CD4-positive, alpha-beta T cell treated with Interleukin-4 for 1 hour (primary cell): ENCODE measurements at regions not wholly inside any gene's neighbourhood (a gene's known extent, or its start where the extent isn't known, plus 50 kb on each side); places are given as distances from the start of the nearest gene placed in this dataset.
"Not testable (repeated sequence)": the region's sequence is repeated elsewhere in the genome, so short reads cannot be mapped to it uniquely, and the experiment has no call there.

Experiments used
- DNase-seq, 2 donors: peaks; one replicate each; pipeline ENCODE4 v3.0.0-alpha.2; 2020 to 2022

DNA sequence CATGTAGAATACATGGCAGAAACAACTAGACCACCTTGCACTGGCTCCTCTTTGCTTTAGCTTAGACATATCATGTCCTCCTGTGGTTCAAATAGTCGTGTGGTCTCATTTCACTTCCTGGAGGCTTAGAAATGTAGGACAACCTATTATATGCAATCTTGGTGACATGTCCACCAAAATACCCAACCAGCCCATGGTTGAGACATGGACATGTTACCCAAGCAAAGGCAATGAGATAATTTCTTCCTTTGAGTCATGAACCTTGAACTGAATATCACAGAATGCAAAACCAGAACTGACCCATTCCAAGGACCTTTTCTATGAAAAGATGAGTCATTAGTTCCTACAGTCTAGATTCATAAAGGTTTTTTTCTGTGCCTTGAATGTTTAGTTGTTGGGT is 309.0 kb upstream of the MDFIC2 start:
- DNase-seq = no peak

DNA sequence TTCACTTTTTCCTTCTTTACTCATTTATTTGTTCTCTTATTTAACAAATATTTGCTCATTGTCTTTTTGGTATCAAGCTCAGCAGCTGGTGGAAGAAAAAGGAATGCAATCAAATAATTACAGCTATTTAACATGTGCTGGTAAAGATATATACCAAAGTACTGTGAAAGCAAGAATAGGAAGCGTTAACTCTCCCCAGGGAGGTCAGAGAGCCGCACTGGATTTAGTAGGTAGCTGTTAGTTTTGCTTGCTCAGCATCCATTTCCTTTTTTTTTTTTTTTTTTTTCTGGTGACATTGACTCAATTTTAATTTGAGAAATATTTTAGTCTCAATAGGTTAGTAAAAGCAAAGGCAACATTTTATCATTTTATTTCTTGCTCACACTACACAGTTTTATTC is 308.5 kb upstream of the MDFIC2 start:
- no peak for DNase-seq

DNA sequence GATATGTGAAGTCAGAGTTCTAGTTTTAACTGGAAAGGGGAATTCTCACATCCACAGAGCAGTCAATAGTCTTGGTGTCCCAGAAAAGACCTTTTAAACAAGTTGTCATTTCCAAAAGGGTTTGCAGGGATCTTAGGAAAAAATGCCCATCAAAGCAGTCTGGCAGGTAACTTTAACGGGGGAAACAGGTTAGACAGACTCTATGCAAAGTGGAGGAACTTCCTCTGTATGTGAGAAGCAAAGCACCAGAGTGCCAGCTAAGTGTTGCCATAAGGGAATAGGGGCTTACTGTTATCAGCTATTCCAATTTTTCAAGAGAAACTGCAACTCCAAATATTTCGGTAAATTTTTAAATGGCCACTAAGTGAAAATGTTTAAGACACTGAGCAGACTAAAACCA is 307.9 kb upstream of the MDFIC2 start:
- DNase-seq = no peak

DNA sequence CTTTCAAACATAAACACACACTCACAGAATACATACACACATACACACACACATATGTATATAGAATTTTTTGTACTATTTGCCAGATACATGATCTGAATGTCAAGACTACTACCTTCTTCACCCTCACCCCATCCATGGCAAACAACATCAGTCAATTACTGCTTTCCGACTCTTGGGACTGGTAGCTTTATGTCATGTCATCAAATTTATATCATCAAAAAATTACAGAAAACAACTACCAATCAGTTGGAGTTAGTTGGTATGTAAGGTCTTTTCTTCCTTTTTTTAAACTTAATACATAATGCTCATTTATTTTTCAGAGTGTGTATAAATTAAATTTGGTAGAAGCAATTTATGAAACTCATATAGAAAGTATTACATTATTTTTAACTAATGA is 305.7 kb upstream of the MDFIC2 start:
- DNase-seq = no peak

DNA sequence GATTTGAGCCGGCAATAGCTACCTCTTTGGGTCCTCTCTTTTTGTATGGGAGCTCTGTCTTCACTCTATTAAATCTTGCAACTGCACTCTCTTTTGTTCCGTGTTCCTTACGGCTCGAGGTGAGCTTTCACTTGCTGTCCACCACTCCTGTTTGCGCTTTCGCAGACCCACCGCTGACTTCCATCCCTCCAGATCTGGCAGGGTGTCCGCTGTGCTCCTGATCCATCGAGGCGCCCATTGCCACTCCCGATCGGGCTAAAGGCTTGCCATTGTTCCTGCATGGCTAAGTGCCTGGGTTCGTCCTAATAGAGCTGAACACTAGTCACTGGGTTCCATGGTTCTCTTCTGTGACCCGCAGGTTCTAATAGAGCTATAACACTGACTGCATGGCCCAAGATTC is 304.9 kb upstream of the MDFIC2 start:
- not testable (repeated sequence) for DNase-seq

DNA sequence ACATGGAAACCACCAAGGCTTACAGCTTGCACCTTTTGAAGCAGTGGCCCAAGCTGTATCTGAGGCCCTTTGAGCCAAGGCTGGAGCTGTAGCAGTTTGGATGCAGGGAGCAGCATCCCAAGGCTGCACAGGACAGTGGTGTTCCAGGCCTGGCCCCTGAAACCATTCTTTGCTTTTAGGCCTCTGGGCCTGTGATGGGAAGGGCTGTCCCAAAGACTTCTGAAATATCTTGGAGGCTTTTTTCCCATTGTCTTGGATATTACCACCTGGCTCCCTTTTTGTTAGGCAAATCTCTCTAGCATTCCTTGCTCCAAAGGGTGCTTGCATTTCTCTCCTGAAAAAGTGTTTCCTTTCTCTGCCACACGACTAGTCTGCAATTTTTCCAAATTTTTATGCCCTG is 302.8 kb upstream of the MDFIC2 start:
- DNase-seq = no peak

DNA sequence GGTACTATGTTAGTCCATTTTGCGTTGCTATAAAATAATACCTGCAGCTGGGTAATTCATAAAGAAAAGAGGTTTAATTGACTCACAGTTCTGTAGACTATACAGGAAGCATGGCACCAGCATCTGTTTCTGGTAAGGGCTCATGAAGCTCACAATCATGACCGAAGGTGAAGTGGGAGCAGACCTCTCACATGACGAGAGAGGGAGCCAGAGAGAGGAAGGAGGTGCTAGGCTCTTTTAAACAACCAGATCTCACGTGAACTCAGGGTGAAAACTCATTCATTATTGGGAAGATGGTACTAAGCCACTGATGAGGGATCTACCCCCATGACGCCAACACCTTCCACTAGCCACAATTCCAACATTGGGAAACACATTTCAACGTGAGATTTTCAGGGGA is 301.7 kb upstream of the MDFIC2 start:
- DNase-seq = no peak

DNA sequence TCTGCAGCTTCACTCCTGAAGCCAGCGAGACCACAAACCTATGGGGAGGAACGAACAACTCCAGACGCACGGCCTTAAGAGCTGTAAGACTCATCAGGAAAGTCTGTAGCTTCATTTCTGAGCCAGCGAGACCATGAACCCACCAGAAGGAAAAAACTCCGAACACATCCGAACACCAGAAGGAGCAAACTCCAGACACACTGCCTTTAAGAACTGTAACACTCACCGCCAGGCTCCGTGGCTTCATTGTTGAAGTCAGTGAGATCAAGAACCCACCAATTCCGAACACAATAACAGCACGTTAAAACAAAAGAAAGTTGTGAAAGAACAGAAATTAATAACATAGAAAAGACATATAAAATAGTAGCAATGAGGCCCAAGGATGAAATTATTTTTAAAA is 300.5 kb upstream of the MDFIC2 start:
- DNase-seq = no peak

DNA sequence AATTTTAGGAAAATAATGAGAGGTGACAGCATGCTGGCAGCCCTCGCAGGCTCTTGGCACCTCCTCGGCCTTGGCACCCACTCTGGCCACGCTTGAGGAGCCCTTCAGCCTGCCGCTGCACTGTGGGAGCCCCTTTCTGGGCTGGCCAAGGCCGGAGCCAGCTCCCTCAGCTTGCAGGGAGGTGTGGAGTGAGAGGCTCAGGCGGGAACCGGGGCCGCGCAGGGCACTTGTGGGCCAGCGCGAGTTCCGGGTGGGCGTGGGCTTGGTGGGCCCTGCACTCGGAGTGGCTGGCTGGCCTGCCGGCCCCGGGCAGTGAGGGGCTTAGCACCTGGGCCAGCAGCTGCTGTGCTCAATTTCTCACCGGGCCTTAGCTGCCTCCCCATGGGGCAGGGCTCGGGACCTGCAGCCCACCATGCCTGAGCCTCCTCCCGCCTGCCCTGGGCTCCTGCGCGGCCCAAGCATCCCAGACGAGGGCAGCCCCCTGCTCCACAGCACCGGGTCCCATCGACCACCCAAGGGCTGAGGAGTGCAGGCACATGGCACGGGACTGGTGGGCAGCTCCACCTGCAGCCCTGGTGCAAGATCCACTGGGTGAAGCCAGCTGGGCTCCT is 299.3 kb upstream of the MDFIC2 start:
- not testable (repeated sequence) for DNase-seq

DNA sequence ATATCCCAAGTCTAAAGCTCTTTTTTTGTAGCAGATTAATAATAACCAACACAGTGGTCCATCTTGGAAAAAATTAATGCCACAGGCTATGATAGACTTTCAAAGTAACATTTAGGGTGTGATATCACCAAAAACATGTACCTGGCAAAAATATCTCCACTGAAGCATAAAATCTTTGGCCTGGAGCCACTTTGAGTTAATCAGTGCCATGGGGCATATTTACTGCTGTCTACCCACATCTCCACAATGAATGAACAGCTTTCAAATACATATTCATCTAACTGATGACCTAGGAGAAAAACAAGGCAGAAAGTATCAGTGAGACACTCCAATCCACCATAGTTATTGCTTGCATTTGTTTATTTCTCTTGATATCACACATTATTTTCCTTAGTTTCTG is 296.0 kb upstream of the MDFIC2 start:
- DNase-seq = no peak

DNA sequence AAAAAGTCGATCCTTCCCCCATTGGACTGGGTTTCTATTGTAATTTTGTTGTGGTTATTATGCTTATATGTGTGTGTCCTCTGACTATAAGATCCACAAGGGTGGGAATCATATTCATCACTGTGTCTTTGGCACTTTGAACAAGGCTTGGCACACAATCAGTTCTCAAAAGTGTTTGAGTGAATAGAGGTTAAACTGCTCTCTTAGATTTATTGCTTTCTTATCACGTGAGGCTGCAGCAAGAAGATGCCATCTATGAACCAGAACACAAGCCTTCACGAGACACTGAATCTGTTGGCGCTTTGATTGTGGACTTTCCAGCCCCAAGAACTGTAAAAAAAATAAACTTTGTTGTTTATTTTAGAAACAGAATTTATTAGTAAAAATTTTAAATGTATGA is 295.0 kb upstream of the MDFIC2 start:
- DNase-seq = no peak

DNA sequence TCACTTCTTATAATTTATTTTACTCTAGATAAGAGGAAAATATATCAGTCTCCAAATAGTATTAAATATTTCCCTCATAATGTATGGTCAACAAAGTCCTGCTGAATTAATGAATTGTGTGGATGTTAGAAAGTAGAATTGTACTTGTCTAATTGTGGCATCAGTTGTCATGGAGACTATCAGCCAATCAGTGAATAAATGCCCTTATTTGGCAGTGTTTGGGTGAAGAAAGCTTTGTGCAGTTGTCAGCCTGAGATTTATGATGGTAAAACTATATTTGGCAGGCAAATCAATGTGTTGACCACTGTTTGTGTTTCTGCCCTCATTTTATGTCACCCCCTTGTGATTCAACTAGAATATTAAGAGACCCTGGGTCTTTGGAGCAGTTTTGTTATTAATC is 293.6 kb upstream of the MDFIC2 start:
- no peak for DNase-seq

DNA sequence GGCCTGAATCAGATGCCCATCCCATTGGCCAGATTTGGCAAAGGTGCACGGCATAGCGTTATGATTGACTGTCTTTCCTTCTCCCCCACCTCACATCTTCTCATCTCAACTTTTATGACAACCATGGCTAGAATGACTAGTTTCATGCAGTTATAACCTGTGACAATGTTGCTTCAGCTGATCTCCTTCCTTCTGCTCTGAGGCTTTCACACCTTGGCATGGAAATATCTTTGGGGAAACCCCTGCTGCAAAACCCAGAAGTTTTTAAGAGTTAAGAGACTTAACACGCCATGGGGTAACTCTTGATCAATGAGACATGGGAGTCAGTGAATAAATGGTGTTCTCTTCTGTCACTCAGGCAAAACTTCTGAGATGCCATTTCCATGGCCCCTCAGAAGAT is 290.7 kb upstream of the MDFIC2 start:
- DNase-seq = no peak

DNA sequence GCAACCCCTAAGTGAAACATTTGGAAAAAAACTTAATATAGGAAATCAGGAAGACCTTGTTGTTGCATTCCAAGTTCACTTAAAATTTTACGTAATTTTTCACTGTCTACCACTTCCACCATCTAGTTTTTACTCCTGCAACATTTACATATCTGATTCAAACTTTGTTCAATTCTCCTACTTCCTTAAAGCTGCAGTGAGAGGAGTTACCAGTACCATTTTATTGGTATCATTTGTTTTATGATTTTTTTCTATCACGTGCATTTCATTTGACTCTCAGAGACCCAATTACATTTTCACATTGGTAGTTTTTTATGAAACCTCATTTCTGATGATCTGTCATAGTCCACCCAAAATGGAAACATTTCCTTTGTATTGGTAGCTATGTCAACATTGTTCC is 284.9 kb upstream of the MDFIC2 start:
- DNase-seq = no peak

DNA sequence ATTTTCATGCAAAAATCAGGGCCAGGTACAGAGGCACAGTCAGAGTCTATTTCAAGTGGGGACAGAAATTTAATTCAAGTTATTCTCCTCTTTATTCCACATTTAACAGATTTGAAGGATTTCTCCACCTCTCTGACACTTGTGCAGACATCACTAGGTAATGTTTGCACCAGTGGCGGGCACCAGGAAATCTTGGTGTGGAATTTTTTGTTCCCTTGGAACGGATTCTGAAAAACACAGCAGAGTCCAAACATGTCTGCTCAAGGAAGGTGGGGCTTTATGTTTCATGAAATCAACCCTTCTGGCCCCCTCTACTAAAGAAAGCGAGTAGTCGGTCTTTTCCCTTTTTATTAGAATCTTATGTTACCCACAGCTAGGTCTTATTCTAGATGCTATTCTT is 271.2 kb upstream of the MDFIC2 start:
- no peak for DNase-seq

DNA sequence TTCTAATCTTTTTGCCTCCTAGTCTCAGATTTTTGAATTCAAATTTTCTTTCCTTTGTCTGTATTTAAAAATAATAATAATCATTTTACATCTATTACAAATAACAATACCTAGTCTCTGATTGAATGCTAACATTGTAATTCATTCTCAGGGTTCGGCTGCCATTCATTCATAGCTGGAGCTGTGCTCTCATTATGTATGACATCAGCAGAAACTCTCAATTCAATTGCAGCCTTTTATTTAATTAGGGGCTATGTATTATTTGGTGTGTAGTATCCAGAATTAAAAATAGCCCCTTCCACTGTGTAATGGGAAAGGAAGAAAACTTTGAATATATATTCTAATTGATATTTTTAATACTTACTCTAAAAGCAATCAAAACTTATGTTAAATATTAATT is 270.4 kb upstream of the MDFIC2 start:
- no peak for DNase-seq

DNA sequence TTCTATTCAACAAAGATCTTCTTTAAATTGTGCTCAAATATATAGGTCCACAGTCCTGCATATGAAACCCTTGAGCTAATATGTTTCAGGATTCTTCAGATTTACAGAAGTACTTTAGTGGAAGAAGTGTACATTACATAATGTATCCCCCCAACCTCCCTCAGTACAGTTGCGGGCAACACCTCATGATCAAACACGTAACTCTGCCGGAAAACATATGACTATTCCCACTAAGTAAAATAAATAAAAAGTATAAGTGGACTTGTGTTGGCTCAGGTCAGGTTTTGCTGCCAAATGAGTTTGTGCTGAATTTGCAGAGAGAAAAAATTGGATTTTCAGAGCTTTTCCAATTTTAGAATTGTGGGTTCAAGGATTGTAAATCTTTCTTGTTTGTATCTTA is 267.6 kb upstream of the MDFIC2 start:
- no peak for DNase-seq

DNA sequence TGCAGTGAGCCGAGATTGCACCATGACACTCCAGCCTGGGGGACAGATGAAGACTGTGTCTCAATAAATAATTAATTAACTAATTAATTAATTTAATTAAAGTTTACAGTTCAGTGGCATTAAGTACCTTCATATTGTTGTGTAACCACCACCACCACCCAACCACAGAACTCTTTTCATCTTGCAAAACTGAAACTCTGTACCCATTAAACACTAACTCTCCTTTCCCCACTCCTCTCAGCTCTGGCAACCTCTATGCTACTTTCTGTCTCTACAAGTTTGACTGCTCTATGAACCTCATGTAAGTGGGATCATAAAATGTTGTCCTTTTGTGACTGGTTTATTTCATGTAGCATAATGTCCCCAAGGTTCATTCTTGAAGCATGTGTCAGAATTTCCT is 259.3 kb upstream of the MDFIC2 start:
- no peak for DNase-seq

DNA sequence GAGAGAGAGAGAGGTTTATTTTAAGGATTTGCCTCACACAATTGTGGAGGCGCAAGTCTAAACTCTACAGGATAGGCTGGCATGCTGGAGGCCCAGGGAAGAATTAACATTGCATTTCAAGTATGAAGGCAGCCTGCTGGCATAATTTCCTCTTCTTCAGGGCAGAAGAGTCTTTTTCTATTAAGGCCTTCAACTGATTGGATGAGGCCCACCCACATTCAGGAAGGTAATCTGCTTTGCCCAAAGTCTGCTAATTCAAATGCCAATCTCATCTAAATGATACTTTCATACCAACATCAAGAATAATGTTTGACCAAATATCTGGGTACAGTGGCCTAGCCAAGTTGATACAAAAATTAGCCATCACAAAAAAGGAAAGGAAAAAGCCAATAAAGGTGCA is 258.1 kb upstream of the MDFIC2 start:
- DNase-seq = no peak

DNA sequence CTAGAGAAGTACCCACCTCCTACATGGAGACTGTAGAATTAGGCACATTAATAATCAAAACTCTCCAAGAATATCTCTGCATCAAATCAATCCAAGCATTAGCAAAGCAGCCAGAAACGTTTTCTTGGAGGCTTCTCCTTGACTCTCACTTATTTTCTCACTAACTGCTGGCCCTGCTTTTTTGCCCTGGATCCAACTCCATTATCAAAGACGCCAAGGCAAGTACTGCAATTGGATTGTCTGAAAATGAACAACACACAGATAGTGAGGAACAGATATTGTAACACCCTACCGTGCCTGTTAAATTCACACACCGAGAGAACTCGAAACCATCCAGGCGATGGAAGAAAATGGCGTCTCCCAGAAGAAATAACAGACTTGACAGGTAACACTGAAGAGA is 256.2 kb upstream of the MDFIC2 start:
- DNase-seq = no peak

DNA sequence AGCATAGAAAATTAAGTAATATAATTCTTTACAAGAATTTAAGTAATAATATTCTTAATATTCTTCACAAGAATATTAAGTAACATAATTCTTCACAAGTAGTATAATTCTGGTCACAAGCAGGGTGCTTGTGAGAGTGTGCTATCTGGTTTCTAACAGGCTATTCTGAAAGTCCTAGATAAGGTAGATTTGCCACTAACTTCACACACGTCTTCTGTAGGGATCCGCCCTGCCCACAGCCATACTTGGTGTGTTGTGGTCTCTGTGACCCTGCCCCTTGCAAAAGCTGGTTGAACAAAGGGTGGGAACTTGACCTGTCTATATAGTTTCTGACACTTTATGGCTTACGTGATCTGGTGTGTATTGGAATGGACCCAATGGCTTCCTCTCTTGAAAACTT is 253.4 kb upstream of the MDFIC2 start:
- no peak for DNase-seq

DNA sequence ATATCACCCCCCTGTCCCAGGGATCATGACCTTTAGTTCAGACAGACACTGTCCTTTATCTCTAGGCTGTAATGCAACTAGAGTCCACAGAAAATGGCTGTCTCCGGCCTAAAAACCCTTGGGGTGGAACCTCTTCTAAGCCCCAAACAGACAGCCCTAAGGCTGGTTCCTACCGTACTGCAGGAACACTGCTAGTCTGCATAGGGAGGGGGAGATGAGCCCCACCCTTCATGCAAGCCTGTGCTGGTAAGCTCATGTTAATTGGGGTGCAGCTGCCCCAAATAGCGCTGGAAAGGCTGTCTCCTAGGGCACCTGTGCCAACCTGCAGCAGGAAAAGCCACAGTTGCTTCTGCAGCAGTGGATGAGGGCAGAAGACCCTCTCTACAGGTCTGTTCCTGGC is 252.1 kb upstream of the MDFIC2 start:
- DNase-seq = no peak

DNA sequence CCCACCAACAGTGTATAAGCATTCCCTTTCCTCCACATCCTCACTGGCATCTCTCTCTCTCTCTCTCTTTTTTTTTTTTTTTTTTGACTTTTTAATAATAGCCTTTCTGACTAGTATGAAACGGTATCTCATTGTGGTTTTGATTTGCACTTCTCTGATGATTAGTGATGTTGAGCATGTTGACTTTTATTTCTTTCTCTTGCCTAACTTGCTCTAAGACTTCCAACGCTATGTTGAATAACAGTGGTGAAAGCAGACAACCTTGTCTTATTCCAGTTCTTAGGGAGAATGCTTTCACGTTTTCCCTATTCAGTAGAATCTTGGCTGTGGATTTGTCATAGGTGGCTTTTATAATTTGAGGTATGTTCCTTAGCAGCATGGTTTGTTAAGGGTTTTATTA is 249.4 kb upstream of the MDFIC2 start:
- DNase-seq = no peak

DNA sequence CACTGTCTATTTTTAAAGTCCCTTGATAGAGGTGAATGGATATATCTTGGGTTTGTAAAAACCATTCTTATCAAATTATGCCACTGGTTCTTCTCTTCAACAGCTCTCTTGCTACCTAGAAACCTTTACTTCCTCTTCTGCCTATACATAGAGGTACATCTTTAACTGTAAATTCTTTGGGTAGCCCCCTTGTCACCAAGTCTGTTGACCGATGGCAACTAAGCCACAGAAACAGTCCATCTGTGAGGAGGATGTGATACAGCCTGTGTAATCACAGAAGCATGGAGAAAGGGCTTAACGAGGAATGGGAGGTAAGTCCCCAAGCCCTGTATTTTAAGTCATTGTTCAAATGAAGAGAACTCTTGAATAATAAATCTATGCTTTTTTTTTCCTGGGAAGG is 246.5 kb upstream of the MDFIC2 start:
- no peak for DNase-seq

DNA sequence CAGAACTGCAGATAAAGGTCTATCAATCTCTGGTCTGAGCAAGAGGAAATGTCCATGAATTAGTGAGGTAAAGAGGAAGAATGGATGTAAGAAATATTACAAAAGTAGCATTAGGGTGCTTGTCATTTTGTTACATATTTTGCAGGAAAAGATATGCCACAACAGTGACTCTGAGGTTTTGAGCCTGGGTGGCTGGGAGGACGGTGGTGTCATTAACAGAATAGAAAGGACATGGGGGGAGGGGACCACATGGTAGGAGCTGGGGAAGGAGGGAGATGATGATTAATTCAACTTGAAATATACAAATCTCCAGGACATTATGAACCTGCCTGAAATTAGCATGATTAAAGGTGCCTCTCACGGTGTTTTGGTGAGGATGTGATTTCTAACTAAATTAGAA is 245.5 kb upstream of the MDFIC2 start:
- no peak for DNase-seq

DNA sequence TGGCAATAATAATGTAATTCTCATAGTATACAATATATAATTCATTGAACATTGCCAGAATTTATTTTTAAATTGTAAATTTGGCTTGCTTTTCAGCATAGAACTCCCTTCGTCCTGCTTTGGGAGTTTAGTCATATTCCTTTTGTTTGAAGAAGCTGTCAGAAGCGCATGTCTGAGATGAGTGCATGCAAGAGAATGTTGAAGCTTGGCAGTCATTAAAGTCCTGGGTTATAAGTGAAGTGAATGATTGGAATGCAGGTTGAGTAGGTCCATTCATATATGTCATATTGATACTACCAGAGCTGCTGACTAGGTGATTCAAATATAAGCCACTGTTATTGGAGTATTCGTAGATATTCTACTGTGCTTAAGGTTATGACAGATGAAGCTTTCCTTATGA is 243.6 kb upstream of the MDFIC2 start:
- no peak for DNase-seq
